ENCODE measurements at regions not wholly inside any gene's neighbourhood (a gene's known extent, or its start where the extent isn't known, plus 50 kb on each side); places are given as distances from the start of the nearest gene placed in this dataset.

GRCh38 chr15:70582143-70582945, 181.0 kb downstream of the UACA start:
- no peak for TF ChIP-seq POLR2A (IDR thresholded peaks at IDR 0.05)
- no peak for TF ChIP-seq CTCF (IDR thresholded peaks at IDR 0.05)
- no peak for TF ChIP-seq POLR2AphosphoS5 (IDR thresholded peaks at IDR 0.05)
